ENCODE measurements at regions not wholly inside any gene's neighbourhood (a gene's known extent, or its start where the extent isn't known, plus 50 kb on each side); places are given as distances from the start of the nearest gene placed in this dataset.

DNA sequence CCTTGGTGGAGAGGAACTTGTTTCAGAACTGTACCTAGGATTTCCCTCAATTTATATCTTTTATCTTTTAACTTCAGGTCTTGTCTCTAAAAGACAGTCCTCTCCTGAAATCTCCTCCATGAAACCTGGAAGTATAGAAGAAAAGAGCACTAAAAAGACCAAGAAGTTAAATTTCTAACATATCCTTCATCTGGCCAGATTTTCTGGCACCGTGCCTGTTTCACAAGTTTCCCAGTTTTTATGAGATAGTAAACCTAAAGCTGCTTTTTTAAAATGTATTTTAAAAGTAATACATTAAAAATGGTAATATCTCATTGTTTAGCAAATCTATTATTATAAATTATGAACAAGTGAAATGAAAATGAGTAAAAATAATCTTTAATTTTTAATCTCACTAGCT, 348.3 kb upstream of the RSPO3 start:
- H3K9me2 ChIP-seq (replicated peaks; ENCODE audit: insufficient read depth, low read length): no peaks in the 10 kb centered on the region
- no peak overlapping the region for H3K4me3 ChIP-seq (ENCODE audit: insufficient read depth, low read length, poor library complexity, severe bottlenecking)
- H3K79me2 ChIP-seq (ENCODE audit: insufficient read depth, low read length): no peaks in the 10 kb centered on the region
- H3K27ac ChIP-seq (ENCODE audit: low read depth, low read length): no peak overlapping the region
- no peaks in the 10 kb centered on the region for H3K36me3 ChIP-seq (ENCODE audit: low read length)
- TF ChIP-seq EZH2phosphoT487 (conservative IDR thresholded peaks at IDR 0.05; ENCODE audit: low read length): no peak
- TF ChIP-seq, protein P1, sequence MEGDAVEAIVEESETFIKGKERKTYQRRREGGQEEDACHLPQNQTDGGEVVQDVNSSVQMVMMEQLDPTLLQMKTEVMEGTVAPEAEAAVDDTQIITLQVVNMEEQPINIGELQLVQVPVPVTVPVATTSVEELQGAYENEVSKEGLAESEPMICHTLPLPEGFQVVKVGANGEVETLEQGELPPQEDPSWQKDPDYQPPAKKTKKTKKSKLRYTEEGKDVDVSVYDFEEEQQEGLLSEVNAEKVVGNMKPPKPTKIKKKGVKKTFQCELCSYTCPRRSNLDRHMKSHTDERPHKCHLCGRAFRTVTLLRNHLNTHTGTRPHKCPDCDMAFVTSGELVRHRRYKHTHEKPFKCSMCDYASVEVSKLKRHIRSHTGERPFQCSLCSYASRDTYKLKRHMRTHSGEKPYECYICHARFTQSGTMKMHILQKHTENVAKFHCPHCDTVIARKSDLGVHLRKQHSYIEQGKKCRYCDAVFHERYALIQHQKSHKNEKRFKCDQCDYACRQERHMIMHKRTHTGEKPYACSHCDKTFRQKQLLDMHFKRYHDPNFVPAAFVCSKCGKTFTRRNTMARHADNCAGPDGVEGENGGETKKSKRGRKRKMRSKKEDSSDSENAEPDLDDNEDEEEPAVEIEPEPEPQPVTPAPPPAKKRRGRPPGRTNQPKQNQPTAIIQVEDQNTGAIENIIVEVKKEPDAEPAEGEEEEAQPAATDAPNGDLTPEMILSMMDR (IDR thresholded peaks at IDR 0.05; ENCODE audit: insufficient read depth, low read length, poor library complexity, severe bottlenecking): no peak
- H3K9me3 ChIP-seq (ENCODE audit: insufficient read depth, low read length): no peaks in the 10 kb centered on the region
- H2AFZ ChIP-seq (ENCODE audit: low read depth, low read length, severe bottlenecking): no peak overlapping the region
- H3F3A ChIP-seq (ENCODE audit: insufficient read depth): no peaks in the 10 kb centered on the region
- H3K4me2 ChIP-seq (ENCODE audit: low read depth, low read length, poor library complexity, severe bottlenecking): no peak overlapping the region
- no peaks in the 10 kb centered on the region; the same call in 1 of the 2 replicates for H4K20me1 ChIP-seq (ENCODE audit: low read depth, low read length)
- H3K9ac ChIP-seq (ENCODE audit: low read length): no peak overlapping the region
- H3K27me3 ChIP-seq (ENCODE audit: low read length): no peaks in the 10 kb centered on the region

DNA sequence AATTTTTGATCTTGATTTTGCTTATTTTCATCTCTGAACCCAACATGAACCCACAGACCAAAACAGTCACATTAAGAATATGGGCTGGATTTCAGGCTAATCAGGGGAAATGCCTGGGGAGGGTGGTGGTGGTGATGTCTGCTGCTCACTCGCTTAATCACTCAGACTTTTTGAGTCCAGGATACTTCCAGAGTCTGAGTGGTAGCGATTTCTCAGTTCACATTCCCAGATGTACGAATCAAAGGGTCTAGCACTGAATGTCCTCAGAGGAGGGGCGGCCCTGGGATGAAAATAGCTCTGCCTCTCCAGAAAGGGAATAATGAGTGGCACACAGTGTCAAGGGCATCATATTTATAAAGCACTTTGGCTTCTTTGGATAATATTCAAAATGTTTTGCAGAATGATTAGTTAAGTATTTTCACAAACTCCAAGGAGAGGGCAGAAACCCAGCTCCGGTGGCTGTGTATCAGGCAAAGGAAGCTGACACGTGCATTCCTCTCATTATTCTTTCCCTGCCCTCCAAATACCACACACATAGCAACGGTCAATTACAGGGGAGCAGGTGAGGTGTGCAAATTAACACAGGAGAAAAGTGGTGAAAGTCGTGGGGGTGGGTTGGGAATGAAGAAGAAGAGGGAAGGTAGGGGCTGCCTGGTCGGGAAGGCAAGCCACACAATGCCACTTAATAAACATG, 345.2 kb upstream of the RSPO3 start:
- H3K9ac ChIP-seq (ENCODE audit: low read length): no peak overlapping the region

DNA sequence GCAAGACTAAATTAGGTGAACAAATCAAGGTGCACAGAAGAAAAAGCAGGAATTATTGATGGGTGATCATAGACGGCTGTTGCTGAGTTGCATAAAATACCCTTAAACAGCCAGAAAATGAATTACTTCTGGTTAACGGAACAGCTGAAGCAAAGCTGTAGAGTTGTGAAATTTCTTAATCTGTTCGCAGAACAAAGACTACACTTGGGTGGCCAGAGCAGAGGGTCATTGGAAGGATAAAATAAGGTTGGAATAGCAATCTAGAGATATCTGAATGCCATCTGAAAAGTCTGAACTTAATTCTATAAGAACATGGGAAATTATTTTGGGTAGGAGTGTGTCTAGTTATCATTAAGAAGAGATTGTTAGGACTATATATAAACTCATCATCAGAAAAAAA, 339.1 kb upstream of the RSPO3 start:
- Histone ChIP-seq H3K9me2 (replicated peaks; ENCODE audit: insufficient read depth, low read length) (no peaks in the 10 kb centered on the region), H3K27ac (ENCODE audit: low read depth, low read length) (no peak overlapping the region), H4K20me1 (ENCODE audit: low read depth, low read length) (no peaks in the 10 kb centered on the region), H3K9ac (ENCODE audit: low read length) (no peak overlapping the region), H3K9me3 (ENCODE audit: insufficient read depth, low read length) (no peaks in the 10 kb centered on the region), H3K79me2 (ENCODE audit: insufficient read depth, low read length) (no peaks in the 10 kb centered on the region), H3K4me3 (ENCODE audit: insufficient read depth, low read length, poor library complexity, severe bottlenecking) (no peak overlapping the region), H3F3A (ENCODE audit: insufficient read depth) (no peaks in the 10 kb centered on the region), H3K36me3 (ENCODE audit: low read length) (no peaks in the 10 kb centered on the region), H3K27me3 (ENCODE audit: low read length) (no peaks in the 10 kb centered on the region), H2AFZ (ENCODE audit: low read depth, low read length, severe bottlenecking) (no peak overlapping the region), H3K4me2 (ENCODE audit: low read depth, low read length, poor library complexity, severe bottlenecking) (no peak overlapping the region)
- TF ChIP-seq, protein P1 (IDR thresholded peaks at IDR 0.05; ENCODE audit: insufficient read depth, low read length, poor library complexity, severe bottlenecking): no peak
- TF ChIP-seq EZH2phosphoT487 (conservative IDR thresholded peaks at IDR 0.05; ENCODE audit: low read length): no peak

More for the DNA sequence above, 345.2 kb upstream of the RSPO3 start:
- H3K79me2 ChIP-seq (ENCODE audit: insufficient read depth, low read length): no peaks in the 10 kb centered on the region
- H3F3A ChIP-seq (ENCODE audit: insufficient read depth): no peaks in the 10 kb centered on the region
- no peaks in the 10 kb centered on the region for H3K9me2 ChIP-seq (replicated peaks; ENCODE audit: insufficient read depth, low read length)
- no peaks in the 10 kb centered on the region; the same call in 1 of the 2 replicates for H4K20me1 ChIP-seq (ENCODE audit: low read depth, low read length)
- no peak overlapping the region for H3K4me2 ChIP-seq (ENCODE audit: low read depth, low read length, poor library complexity, severe bottlenecking)
- H3K9me3 ChIP-seq (ENCODE audit: insufficient read depth, low read length): no peaks in the 10 kb centered on the region
- no peak for TF ChIP-seq EZH2phosphoT487 (conservative IDR thresholded peaks at IDR 0.05; ENCODE audit: low read length)
- TF ChIP-seq, protein P1 (IDR thresholded peaks at IDR 0.05; ENCODE audit: insufficient read depth, low read length, poor library complexity, severe bottlenecking): no peak
- H3K4me3 ChIP-seq (ENCODE audit: insufficient read depth, low read length, poor library complexity, severe bottlenecking): no peak overlapping the region
- H3K27me3 ChIP-seq (ENCODE audit: low read length): no peaks in the 10 kb centered on the region
- no peak overlapping the region for H3K27ac ChIP-seq (ENCODE audit: low read depth, low read length)
- no peaks in the 10 kb centered on the region for H3K36me3 ChIP-seq (ENCODE audit: low read length)
- H2AFZ ChIP-seq (ENCODE audit: low read depth, low read length, severe bottlenecking): no peak overlapping the region
